EL (cell line): ENCODE measurements at regions not wholly inside any gene's neighbourhood (a gene's known extent, or its start where the extent isn't known, plus 50 kb on each side); places are given as distances from the start of the nearest gene placed in this dataset.

ENCODE experiments used
- DNase-seq: peaks from one replicate; pipeline ENCODE4 v3.0.0-alpha.2; 2016

DNA sequence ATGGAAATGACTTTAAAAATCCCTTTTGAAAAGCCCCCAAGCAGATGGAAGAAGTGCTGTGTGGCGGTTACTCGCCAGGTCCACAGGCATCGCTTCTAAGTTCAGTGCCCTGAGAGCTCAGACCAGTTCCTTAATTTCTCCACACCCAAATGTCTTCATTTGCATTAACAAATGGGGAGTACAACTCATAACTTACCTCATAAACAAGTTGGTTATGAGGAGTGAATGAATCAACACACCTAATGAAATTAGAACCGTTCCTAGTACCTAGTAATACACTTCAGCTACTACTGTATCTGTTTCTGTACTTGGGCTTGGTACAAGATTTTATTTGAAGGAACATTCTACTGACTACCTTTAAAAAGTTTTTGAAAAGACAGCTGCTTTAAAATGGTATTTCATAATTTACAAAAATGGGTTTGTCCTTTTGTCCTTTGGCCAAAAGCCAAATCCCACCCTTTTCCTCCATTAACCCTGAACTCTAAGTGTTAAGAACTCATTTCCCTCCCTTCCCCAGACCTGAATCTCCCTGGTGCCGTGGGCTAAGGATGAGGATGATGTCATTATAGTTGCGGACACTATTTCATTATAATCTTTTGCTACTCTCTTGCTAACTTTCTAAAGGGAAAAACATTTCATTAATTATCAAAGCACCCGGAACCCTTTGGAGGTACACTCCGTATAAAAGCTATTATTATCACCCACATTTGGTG, 221.5 kb upstream of the CELF2 start:
- peak; percentile 65 for DNase-seq

DNA sequence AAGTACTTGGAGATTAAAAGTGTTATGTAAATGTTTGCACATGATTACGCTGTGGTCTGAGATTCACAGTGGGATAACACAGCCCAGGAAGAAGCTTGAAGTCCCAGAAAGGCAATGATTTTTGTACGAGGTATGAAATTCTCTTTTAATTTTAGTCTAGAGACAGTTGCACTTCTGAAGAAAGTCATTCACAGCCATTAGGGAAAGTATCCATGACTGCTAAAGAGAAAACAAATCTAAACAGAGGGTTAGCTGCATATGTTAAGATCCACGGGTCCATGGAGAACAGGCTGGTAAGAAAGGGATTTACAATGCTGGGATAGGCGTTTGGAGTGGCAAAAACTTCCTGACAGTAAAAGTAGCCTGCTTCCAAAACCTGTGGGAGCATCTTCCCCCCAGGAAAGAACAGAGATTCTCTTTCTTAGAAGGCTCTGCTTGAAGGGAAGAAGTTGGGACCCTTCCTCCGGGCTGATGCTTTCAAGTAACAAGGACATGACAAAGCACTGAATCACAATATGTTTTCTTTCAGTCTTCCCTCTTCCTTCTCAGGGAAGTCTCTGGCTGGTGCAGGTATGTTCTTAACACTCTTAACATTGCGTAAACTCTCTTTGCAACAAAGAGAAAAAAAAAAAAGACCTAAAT, 220.8 kb upstream of the CELF2 start:
- DNase-seq, result peak; percentile 36

DNA sequence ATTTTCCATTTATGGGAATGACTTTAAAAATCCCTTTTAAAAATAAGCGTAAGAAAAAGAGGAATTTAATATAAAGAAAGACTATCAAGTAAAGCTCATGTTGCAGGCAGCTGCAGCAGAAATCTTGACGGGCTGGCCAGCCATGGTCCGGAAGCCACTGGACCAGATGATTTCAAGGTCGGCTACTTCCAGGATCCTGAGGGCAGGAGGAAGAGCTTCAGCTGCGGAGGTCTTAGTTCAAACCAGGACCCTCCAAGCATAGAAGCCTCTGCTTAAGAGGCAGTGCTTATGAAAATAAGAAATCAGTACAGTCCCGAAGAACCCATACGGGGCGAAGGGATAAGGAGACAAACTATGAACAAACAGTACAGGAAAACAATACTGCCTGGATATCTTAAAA, 220.2 kb upstream of the CELF2 start:
- no peak for DNase-seq

DNA sequence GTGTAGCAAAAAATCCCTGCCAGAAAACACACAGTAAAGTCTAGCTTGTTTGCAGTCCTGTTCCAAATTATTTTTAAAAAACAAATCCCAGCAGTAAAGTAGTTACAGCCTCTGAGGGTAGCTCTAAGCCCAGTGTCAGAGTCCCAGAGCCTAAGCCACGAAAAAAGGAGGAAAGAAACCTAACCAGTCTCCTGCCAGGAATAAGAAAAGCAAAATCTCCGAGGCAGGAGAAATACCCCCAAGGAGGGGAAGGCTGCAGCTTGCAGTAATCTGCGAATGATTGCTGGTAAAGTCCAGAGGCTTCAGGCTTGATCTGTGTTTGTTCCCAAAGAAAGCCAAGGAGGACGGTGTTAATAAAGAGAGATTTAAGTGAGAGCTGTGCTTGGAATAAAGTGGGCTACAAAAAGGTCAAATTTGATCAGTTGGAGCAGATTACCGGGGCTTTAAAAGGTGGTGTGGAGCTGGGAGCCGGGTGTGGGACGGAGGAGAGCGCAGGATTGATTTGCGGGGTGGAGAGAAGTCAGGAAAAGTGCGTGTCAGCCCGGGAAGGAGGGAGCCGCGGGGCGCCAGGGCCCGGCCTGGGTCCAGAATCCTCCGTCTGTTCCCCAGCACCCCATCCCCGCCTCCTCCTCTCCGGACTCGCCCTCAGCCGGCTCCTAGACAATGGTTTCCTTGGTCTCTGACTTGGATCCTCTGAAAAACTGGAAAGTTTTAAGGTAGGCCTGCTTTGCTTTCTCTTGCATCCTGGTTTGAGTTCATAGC, 219.4 kb upstream of the CELF2 start:
- no peak for DNase-seq

DNA sequence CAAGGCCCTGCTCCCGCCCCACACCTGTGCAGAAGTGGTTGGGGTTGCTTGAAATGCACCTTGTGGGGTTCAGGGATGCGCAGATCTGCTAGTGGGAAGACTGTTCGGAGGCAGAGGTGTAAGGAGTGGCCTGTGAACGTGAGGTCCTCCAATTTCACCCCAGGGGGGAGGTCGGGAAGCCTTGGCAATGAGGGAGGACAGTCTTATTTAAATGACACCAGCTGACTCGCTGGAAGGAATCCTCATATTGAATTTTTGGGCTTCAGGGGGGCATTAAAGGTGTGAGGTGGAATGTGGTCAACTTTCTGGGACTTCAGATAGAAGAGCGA, 218.8 kb upstream of the CELF2 start:
- DNase-seq, result no peak

DNA sequence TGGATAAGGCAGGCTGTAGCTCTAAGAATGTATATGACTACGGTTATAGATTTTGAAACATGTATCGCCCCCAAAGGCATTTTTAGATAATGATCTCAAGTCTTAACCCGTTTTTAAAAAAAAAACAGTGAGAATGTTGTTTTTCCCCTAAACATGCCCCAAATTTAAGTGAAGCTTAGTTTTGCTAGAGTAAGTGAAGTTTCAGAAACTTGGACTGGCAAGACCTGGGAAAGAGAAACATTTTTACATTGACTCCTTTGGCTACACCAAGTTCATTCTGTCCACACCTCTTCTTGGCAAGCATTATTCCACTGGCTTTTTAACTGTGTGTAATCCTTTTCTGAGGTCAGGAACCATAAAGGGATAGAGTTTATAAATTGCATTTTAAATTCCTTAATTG, 216.7 kb upstream of the CELF2 start:
- no peak for DNase-seq

DNA sequence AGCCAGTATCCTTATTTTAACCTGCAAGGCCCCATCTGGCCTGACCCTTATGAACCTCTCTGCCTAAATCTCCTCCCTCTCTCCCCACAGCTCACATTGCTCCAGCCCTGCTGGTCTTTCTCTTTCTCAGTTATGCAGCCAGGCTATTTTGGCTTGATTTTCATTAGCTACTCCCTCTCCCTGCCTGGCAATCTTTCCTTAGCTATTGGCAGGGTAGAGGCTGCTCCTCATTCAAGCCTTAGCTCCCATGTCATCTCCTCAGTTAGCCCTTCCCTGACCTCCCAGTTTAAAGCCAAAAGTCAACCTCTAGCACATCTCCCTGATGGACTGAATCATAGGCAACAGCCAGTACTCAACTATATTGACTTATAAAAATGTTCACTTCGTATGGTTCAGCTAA, 214.4 kb upstream of the CELF2 start:
- no peak for DNase-seq

DNA sequence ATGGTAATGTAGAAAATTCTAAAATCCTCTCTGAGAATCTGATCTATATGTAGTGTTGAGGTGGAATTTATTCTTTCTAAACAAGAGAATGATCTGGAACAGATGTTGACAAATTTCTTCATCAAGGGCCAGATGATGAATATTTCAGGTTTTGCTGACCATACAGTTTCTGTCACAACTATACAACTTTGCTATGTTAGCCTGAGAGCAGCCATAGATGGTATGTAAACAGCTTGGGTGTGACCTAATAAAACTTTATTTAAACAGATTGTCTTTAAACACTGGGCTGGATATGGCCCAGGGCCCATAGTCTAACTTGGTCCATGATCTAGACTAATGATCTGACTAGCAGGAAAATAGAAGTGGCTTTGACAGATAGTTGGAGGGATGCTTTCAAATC, 213.6 kb upstream of the CELF2 start:
- DNase-seq, result no peak

DNA sequence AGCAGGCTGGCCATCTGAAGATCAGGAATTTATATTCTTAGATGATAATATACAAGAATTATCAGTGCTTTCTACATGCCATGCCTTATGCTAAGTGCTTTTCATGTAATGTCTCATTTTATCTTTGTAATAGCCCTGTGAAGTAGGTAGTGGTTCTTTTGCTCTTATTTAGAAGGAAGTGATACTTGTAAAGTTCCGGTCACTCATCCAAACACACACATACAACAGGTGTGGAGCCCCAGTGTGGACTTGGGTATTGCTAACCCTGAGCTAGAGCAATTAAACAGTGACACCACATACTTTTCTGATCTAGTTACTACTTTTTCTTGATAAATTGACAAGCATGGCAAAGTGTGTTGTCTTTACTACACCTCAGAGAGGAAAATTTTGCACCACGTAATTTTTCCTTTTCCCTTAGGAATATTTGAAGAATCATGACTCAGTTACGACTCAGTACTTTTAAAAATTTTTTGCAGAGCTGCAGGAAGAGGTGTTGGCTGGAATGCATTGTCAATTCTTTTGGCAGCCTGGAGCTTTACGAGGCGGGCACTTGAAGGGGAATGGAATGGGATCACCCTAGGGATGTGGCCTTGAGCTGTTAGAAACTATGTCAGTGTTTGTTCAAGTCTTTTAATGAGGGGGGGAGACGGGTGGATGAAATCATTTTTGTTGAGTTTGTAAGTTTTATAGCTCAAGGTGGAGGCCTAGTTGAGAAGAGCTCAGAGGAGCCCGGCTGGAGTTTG, 212.5 kb upstream of the CELF2 start:
- peak; percentile 93 for DNase-seq

DNA sequence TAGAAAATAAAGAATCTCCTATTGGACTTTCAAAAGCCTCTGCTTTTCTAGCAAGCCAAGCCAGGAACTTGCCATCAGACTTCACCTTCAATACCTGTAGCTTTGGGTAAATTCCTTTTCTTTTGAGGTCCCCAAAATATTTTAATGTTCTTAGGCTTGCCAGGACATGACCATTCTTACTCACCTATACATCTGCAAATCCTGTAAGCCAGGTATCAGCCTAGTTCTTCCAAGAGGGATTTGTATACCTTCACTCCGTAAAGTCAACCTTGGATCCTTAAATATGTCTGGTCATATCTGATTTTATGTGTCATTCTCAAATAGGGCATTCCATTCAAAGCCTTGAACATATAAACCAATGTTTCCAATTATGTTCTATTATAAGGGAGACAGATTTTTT, 210.6 kb upstream of the CELF2 start:
- DNase-seq, result no peak

DNA sequence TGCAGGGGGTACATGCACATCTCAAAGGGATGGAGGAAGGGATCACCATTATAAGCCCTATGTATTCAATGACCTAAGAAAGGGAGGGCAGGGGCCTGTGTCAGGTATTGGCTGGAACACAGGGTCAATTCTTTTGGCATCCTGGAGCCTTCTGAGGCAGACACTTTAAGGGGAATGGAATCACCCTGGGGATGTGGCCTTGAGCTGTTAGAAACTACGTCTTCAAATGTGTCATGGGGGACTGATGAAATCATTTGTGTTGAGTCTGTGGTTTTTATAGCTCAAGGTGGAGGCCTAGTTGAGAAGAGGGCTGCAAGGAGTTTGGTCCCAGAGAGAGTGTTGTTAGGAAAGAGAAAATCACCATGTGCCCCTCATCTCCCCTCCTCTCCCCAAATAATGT, 206.1 kb upstream of the CELF2 start:
- DNase-seq, result peak; percentile 26

DNA sequence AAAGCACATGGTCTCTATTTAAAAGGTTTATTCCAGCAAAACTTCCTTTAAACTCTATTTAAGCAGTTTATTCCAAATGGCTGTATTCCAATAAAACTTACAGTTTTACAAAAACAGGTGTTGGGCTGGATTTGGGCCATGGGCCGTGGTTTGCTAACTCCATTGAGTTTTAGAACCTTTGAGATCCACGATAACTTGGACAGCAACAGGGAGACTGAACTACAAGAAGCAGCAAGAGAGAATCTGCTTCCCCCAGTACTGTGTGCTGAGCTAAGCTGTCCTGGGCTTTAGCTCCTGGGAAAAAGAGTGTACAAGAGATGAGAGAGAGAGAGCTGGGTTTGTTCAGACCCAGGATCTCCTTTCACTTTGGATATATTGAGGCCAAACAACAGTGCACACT, 204.0 kb upstream of the CELF2 start:
- DNase-seq, result no peak

DNA sequence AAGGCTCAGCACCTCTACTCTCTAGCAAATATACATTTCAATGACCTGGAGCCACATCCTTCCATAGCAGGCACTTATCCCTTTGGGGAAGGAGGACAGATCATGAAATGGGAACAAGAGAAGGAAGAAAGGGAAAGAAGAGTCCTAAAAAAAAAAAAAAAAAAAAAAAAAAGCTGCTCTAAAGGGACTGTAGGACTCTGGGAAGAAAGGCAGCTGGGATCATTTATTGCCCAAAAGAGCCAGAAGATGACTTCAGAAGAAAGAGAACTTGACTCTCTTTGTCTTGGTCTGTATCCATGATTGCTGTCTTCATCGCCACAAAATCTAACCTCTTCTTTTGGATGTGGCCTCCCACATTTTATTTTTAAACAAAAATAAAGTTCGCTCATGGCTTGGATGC, 203.6 kb upstream of the CELF2 start:
- DNase-seq, result no peak

DNA sequence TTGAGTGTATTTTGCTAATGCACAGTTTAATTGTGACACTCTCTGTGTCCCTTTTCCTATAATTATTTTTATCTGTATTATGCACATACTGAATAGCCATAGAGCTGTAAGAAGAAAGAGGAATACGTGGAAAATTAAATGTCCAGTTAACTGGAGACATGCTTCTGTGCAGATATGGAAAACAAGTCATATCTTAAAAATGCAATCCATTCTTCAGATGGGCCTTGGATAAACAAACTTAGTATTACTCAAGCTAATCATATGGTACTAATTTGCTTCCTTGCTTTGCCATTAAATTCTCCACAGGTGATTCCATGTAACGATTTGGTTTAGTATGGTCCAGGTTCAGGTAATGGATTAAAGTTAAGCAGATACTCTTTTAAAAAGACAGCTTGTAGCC, 201.2 kb upstream of the CELF2 start:
- DNase-seq, result peak; percentile 65

DNA sequence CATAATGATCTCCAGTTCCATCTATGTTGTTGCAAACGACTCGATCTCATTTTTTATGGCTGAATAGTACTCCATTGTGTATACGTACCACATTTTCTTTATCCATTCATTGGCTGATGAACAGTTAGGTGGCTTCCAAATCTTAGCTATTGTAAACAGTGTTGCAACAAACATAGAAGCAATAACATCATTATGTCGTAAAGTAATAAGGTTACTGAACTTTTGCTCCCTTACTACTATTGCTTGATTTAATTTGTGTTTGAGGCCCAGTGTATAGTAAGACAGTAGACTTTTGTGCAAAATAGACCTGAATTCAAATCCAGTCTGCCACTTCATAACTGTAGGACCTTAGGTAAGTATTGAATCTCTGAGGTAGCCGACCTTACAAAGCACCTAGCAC, 200.1 kb upstream of the CELF2 start:
- no peak for DNase-seq

DNA sequence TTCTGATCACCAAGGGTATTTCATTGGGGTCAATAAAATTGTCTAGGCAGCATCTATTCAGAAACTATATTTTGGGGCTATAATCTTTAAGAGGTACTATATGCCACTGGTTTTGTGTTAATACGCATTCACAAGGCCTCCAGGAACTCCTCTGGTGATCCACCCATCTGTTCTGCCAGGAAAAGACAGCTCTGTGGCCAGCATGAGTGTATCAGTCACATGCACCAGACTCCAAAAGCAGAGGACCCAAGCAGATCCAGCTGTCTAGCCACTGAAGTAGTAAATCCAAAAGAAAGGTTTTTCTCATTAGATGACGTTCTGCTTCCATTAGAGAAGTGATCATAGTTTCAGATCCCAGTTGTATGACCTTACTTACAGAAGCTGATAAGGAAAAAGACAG, 199.6 kb upstream of the CELF2 start:
- DNase-seq, result peak; percentile 15

DNA sequence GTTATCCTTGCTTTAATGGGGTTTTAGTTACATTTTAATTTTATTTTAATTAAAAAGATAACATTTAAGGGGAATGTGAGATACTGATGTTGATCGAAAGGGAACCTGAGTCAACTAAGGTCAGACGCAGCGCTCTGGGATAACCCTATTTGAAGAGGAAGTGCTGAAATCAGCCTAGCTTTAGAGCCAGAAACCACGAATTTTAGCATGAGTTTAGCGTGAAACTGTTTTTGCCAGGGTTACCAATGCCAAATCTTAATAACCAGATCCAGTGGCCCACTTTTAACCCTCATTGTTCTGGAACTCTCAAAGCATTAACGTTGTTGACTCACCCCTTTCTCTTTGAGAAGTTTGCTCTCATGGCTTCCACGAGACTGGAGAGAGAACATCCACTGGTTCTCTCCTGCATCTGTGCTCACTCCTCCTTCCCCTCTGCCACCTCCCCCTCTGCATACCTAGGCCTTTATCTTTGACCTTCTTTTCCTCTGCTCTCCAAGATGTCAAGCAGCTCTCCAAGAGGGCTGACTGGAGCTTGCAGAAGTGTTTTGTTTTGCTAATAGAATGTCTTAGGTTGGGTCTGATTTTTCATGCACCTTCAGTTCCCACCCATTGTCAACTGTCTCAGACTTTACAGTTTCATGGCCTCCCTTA, 198.3 kb upstream of the CELF2 start:
- no peak for DNase-seq

DNA sequence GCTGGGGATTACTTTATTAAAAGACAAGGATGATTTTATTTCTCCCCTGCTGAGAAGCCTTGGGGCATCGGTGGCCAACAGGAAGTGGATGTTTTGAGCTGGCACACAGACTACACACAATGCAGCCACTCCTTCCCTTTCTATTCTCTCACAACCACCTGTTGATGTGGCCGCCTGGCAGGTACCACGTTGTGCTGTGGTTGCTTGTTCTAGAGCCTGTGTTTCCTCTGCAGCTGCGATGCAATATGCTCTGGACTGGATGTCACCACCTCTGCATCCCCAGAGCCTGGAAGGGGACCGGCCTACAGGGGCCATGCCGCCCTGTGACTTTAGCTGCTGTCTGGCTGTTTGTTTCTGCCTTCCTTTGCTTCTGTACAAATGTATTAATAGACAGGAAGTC, 195.7 kb upstream of the CELF2 start:
- no peak for DNase-seq

DNA sequence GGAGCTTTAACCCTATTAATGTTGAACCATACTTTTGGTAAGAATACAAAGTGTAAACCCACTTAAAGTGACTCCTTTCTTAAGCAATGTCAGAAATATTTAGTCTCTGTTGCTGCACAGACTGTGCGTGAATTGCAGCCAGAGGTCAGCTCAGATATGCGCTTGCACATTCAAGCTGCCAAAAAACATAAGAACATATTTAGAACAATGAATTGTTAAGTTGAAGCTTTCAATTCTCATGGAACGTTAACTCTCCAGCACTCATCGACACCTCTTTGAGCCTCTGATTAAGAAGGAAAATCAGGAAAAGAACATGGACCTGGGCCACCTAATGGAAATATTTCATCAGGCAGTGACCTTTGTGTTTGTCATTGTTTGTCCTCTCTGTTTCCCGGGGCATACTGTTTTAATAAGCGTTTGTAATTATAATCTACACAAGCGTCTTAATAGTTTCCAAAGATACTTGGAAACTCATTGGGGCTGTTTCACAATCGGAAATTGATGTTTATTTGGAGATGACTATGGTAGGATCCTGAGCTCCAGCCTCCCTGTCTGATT, 193.0 kb upstream of the CELF2 start:
- peak; percentile 74 for DNase-seq

DNA sequence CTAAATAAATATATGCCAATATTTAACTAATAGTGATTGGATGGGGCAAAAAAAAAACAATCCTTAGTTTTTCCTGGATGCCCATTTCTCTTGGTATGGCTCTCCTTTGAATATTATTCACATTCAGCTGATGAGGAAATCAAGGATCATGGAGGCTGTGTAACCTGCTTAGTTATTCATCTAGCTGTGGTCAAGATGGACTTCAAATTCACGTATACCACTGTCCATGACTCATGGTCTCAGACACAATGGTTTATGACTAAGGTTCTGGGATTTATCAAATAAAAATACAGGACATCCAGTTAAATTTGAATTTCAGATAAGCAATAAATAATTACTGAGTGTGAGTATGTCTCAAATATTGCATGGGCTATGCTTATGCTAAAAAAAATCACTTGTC, 191.5 kb upstream of the CELF2 start:
- peak; percentile 84 for DNase-seq

DNA sequence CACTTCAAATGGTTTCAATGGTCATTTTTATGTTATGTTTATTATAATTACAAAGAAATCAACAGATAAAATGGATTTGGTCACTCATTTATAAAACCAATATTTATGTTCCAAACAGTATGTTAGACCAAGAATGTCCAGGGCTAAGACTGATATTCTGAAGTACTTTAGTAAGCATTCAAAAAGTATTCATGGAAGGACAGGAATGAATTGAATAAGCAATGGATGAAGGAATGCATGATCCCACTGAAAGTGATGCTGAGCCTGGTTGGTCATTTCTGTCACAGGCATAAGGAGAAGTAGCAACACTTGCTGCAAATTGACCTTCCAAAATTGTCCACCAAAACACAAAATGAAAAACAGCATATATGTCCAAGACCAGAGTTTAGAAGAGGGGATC, 189.0 kb upstream of the CELF2 start:
- no peak for DNase-seq

DNA sequence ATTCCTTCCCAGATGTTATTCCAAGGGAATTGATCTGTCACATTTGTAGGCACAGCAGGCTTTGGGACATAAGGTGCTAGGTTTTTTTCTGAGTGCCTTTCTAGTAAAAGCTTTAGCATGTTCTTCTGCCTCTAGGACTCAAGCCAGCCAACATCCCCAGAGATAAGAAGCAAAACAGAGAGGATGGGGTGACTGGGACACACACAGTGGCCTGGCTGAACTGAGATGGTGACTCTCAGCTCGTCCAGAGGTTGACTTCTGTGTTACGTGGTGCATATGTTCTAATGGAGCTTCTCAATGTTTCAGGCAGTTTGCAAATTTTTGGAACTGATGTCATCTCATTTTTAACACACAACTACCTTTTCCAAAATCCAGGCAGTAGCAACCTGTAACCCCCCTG, 188.1 kb upstream of the CELF2 start:
- DNase-seq, result no peak
